ENCODE measurements at regions not wholly inside any gene's neighbourhood (a gene's known extent, or its start where the extent isn't known, plus 50 kb on each side); places are given as distances from the start of the nearest gene placed in this dataset.

- DNase-seq (ENCODE audit: low read depth): no peak
Observed at GRCh38 chrX:45381841-45382240, 181.2 kb upstream of the DIPK2B start.

GRCh38 chrX:45381366-45381765 is 180.7 kb upstream of the DIPK2B start:
- no peak for DNase-seq (ENCODE audit: low read depth)

GRCh38 chrX:45379236-45379635 is 178.6 kb upstream of the DIPK2B start:
- no peak for DNase-seq (ENCODE audit: low read depth)

GRCh38 chrX:45372151-45372550 is 171.5 kb upstream of the DIPK2B start:
- no peak for DNase-seq (ENCODE audit: low read depth)

GRCh38 chrX:45368705-45369104 is 168.0 kb upstream of the DIPK2B start:
- DNase-seq (ENCODE audit: low read depth): no peak

- DNase-seq (ENCODE audit: low read depth): no peak
Observed at GRCh38 chrX:45363596-45363995, 162.9 kb upstream of the DIPK2B start.

GRCh38 chrX:45360571-45360970 is 159.9 kb upstream of the DIPK2B start:
- DNase-seq (ENCODE audit: low read depth): no peak

GRCh38 chrX:45358392-45358791 is 157.7 kb upstream of the DIPK2B start:
- DNase-seq (ENCODE audit: low read depth): no peak

- no peak for DNase-seq (ENCODE audit: low read depth)
Observed at GRCh38 chrX:45353456-45353855, 152.8 kb upstream of the DIPK2B start.

GRCh38 chrX:45352611-45353010 is 151.9 kb upstream of the DIPK2B start:
- DNase-seq (ENCODE audit: low read depth): no peak

- no peak for DNase-seq (ENCODE audit: low read depth)
Observed at GRCh38 chrX:45351478-45351877, 150.8 kb upstream of the DIPK2B start.

GRCh38 chrX:45348296-45348695 is 147.6 kb upstream of the DIPK2B start:
- no peak for DNase-seq (ENCODE audit: low read depth)

- no peak for DNase-seq (ENCODE audit: low read depth)
Observed at GRCh38 chrX:45347877-45348276, 147.2 kb upstream of the DIPK2B start.

- no peak for DNase-seq (ENCODE audit: low read depth)
Observed at GRCh38 chrX:45344594-45344993, 143.9 kb upstream of the DIPK2B start.

- DNase-seq (ENCODE audit: low read depth): no peak
Observed at GRCh38 chrX:45329217-45329616, 128.5 kb upstream of the DIPK2B start.

- DNase-seq (ENCODE audit: low read depth): no peak
Observed at GRCh38 chrX:45324941-45325340, 124.3 kb upstream of the DIPK2B start.

- no peak for DNase-seq (ENCODE audit: low read depth)
Observed at GRCh38 chrX:45323387-45323786, 122.7 kb upstream of the DIPK2B start.

GRCh38 chrX:45322820-45323219 is 122.1 kb upstream of the DIPK2B start:
- DNase-seq (ENCODE audit: low read depth): no peak

GRCh38 chrX:45322382-45322781 is 121.7 kb upstream of the DIPK2B start:
- DNase-seq (ENCODE audit: low read depth): no peak

- no peak for DNase-seq (ENCODE audit: low read depth)
Observed at GRCh38 chrX:45320191-45320590, 119.5 kb upstream of the DIPK2B start.

- no peak for DNase-seq (ENCODE audit: low read depth)
Observed at GRCh38 chrX:45309801-45310200, 109.1 kb upstream of the DIPK2B start.

- no peak for DNase-seq (ENCODE audit: low read depth)
Observed at GRCh38 chrX:45309096-45309495, 108.4 kb upstream of the DIPK2B start.

- DNase-seq (ENCODE audit: low read depth): no peak
Observed at GRCh38 chrX:45306794-45307193, 106.1 kb upstream of the DIPK2B start.

- DNase-seq (ENCODE audit: low read depth): no peak
Observed at GRCh38 chrX:45300638-45301037, 100.0 kb upstream of the DIPK2B start.
